AG09319 (cell line): ENCODE measurements at regions not wholly inside any gene's neighbourhood (a gene's known extent, or its start where the extent isn't known, plus 50 kb on each side); places are given as distances from the start of the nearest gene placed in this dataset.
"Not testable (repeated sequence)": the region's sequence is repeated elsewhere in the genome, so short reads cannot be mapped to it uniquely, and the experiment has no call there.

Experiments used
- DNase-seq: peaks from one replicate; pipeline ENCODE4 v3.0.0-alpha.2; 2010; ENCODE audit warnings: low read depth; ENCODE audit errors: extremely low read depth
- TF ChIP-seq, protein P1 (sequence below): IDR thresholded peaks from 2 replicates; pipeline ENCODE4 v1.5.1; 2011; ENCODE audit warnings: low read depth, mild to moderate bottlenecking, inconsistent platforms, low read length, moderate library complexity

DNA sequence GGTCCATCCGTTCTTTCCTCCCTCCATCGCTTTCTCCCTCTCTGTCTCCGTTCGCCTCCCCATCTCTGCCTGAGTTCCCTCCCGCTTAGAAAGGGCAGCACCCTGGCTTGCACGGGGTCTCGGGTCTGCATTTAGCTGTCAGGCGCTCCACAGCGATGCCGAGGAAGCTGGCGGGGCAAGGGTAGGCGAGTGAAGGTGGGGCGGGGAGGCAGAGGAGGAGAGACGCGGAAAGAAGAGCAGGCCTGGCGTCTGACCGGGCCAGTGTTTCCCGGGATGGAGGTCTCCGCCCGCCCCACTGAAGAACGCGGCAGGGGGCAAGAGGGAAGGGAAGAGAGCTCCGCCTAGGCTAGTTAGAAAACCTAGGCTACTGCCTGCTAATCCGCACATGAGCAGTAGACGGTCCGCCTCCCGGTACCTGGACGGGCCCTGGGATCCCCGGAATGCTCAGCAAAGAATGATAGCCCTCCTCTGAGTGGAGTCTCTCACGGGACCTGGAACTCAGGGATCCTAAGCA is 3922.5 kb upstream of the OR11H1 start:
- TF ChIP-seq, protein P1, sequence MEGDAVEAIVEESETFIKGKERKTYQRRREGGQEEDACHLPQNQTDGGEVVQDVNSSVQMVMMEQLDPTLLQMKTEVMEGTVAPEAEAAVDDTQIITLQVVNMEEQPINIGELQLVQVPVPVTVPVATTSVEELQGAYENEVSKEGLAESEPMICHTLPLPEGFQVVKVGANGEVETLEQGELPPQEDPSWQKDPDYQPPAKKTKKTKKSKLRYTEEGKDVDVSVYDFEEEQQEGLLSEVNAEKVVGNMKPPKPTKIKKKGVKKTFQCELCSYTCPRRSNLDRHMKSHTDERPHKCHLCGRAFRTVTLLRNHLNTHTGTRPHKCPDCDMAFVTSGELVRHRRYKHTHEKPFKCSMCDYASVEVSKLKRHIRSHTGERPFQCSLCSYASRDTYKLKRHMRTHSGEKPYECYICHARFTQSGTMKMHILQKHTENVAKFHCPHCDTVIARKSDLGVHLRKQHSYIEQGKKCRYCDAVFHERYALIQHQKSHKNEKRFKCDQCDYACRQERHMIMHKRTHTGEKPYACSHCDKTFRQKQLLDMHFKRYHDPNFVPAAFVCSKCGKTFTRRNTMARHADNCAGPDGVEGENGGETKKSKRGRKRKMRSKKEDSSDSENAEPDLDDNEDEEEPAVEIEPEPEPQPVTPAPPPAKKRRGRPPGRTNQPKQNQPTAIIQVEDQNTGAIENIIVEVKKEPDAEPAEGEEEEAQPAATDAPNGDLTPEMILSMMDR: no peak
- DNase-seq: no peak

DNA sequence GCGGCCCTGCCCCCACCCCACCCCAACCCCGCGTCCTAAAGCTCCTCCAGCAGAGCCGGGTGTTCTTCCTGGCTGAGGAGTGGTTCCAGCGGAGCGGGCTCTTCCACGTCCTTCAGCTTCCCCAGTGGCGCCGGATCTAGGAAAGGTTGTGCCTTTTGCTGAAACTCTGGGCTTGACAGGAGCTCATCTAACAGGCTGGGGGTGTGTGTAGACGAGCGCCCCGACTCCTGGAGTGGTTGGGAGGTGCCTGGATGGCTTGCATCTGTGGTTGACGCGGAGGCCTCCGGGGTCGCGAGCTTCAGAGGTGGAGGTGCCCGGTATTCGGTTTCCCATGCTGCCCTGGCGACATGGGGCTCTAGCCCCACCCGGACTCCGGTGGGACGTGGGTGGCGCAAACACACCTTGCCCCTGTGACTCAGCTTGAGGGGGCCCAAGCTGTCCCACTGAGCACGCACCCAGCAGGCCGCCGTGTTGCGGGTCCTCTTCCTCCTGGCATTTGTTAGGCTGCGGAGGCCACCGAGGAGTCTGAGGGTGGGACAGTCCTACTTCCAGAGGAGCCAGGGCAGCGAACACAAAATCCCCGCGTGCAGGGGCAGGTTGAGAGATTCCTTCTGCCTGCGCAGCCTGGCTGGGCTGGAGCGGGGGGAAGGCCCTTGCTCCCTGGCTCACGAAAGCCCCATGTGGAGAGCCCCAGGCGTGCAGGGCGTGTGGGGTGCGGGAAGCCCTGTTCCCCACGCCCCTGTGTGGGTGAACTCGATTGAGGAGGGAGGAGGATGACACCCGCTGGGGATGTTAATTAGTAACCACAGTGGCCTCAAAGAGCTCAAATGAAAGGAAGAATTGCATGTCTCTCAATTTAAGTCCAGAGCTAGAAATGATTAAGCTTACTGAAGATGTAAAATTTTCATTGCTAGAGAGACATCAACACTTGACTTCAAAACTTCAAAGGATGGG is 3921.7 kb upstream of the OR11H1 start:
- not testable (repeated sequence) for DNase-seq

DNA sequence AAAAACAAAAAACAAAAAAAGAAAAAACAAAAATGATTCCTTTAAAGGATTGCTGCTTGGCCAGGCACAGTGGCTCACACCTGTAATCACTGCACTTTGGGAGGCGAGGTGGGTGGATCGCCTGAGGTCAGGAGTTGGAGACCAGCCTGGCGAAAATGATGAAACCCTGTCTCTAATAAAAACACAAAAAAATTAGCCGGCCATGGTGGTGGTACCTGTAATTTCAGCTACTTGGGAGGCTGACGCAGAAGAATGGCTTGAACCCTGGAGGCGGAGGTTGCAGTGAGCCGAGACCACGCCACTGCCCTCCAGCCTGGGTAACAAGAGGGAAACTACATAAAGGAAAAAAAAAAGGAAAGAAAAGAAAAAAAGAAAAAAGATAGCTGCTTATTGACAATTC is 3920.8 kb upstream of the OR11H1 start:
- not testable (repeated sequence) for DNase-seq

DNA sequence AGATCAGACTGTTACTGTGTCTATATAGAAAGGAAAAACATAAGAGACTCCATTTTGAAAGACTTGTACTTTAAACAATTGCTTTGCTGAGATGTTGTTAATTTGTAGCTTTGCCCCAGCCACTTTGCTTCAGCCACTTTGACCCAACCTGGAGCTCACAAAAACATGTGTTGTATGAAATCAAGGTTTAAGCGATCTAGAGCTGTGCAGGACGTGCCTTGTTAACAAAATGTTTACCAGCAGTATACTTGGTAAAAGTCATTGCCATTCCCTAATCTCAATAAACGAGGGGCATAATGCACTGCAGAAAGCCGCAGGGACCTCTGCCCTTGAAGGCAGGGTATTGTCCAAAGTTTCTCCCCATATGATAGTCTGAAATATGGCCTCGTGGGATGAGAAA is 3919.5 kb upstream of the OR11H1 start:
- DNase-seq: not testable (repeated sequence)

DNA sequence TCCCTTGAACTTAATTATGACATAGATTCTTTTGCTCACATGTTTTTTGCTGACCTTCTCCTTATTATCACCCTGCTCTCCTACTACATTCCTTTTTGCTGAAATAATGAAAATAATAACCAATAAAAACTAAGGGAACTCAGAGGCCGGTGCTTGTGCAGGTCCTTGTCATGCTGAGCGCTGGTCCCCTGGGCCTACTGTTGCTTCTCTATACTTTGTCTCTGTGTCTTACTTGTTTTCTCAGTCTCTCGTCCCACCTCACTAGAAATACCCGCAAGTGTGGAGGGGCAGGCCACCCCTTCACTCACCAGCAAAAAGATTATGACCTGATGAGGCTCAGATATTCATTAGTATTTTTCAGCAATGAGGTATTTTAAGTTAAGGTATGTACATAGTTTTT is 3918.8 kb upstream of the OR11H1 start:
- DNase-seq: not testable (repeated sequence)

DNA sequence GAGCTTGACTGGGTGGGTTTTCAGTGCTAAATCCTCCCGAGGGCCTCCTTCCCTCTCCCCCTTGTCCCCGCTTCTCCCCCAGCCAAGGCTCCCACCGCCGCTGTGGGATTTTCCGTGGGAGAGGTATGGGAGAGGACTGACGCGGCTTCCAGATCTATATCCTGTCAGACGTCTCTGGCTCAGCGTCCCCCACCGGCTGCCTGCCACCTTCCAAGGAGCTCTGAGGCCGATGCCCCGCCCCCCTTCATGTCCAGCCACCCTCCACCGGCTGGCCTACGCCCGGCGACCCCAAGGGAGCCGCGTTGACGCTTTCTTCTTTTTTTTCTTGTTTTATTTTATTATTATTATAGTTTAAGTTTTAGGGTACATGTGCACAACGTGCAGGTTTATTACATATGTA is 3916.7 kb upstream of the OR11H1 start:
- DNase-seq: not testable (repeated sequence)

DNA sequence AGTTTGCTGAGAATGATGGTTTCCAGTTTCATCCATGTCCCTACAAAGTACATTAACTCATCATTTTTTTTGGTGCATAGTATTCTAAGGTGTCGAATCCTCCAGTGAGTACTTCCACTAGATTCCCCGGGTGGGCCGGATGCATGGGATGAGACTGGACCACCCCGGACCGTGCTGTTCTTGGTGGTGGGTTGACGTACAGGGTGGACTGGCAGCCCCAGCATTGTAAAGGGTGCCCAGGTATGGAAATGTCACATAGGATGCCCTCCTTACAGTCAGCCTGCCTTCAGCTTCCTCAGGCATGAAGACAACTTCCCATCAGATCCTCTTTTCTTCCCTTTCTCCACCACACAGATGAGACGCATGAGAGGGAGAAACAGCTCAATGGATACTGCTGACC is 3916.1 kb upstream of the OR11H1 start:
- DNase-seq: not testable (repeated sequence)

DNA sequence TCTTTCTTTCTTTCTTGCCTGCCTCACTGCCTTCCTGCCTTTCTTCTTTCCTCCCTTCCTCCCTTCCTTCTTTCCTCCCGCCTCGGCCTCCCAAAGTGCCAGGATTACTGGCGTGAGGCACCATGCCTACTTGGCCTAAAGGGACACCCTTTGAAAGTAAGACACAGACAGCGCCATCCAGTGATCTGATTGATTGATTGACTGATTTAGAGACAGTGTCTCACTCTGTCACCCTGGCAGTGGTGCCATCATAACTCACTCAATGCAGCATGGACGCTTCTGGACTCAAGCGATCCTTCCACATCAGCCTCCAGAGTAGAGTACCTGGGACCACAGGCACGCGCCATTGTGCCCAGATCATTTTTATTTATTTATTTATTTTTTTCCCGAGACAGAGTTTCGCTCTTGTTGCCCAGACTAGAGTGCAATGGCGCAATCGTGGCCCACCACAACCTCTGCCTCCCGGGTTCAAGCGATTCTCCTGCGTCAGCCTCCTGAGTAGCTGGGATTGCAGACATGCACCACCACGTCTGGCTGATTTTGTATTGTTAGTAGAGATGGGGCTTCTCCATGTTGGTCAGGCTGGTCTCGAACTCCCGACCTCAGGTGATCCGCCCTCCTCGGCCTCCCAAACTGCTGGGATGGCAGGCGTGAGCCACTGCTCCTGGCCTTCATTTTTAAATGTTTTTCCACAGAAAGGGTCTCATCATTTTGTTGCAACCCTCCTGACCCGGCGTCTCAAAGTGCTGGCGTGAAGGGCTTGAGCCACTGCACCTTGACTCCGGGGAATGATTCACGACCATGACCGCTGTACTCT is 3914.7 kb upstream of the OR11H1 start:
- not testable (repeated sequence) for DNase-seq

DNA sequence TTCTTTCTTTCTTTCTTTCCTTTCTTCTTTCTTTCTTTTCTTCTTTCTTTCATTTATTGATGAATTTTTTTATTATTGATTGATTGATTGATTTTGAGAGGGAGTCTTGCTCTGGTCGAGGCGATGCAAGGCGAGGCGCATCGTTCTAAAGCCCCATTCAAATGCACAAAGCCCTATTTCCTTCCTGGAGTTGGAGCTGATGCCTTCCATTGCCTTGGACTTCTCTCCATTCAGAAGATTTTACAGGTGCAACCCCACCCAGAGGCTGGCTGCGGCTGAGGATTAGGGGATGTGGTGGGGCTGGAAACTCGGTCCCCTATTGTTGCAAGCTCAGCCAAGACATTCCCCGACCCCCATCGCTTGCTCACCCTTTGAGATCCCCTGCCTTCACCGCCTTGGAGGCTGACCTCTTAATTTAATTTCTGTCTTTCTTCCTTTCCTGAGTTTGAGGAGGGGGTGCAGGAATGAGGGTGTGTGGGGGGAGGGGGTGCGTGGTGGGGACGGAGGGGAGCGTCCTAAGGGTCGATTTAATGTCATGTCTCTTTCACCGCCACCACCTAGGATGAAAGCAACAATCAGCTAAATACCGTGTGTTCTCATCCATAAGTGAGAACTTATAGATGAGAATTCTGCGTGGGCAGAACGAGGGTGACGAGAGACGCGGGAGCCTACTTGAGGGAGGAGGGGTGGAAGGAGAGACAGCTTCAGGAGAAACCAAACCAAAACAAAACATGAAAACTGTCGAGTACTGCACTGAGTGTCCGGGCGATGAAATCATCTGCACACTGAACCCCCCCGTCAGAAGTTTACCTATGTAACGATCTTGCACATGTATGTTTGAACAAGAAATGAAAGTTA is 3913.9 kb upstream of the OR11H1 start:
- DNase-seq: no peak

DNA sequence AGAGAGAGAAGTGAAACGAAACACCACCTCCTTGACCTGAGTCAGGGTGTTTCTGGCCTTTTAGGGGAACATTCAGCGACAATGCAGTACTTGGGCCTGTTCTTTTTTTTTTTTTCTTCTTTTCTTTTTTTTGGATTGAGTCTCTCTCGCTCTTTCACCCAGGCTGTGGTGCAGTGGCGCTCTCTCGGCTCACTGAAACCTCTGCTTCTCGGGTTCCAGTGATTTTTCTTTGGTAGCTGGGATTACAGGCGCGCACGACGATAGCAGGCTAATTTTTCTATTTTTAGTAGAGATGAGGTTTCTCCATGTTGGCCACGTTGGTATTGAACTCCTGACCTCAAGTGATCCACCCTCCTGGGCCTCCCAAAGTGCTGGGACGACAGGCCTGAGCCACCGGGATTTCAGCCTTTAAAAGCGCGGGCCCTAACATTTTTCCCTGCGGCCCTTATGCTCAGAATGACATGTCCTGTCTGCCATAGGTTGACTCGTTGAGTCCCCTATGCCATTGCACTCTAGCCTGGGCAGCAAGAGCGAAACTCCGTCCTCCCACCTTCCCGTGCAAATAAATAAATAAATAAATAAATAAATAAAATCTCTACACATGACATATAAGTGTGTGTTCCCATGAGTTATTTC is 3913.1 kb upstream of the OR11H1 start:
- not testable (repeated sequence) for DNase-seq

More for the DNA sequence above, 3913.9 kb upstream of the OR11H1 start:
- TF ChIP-seq, protein P1: no peak

DNA sequence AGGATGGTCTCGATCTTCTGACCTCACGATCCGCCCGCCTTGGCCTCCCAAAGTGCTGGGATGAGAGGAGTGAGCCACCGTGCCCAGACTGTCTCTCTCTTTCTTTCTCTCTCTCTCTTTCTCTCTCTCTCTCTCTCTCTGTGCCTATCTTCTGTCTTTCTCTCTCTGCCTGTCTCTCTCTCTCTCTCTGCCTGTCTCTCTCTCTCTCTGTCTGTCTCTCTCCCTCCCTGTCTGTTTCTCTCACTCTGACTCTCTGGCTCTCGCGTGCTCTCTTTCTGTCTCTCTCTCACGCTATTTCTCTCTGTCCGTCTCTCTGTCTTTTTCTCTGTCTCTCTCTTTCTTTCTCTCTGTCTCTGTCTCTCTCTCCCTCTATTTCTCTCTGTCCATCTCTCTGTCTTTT is 3911.2 kb upstream of the OR11H1 start:
- DNase-seq: no peak
- TF ChIP-seq, protein P1: no peak

DNA sequence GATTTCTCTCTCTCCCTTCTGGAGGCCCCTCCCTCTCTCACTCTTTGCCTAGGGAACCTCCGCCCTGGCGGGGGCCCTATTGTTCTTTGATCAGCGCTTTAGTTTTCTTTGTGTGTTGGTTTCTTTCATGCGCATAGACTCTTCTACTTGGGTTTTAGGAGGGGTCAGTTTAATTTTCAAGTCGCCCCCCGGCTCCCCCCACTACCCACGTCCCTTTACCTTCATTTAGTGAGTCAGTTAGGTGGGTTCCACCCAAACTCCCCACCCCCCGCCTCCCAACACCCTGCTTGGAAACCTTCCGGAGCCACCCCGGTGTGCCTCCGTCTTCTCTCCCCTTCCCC is 3909.7 kb upstream of the OR11H1 start:
- not testable (repeated sequence) for DNase-seq

DNA sequence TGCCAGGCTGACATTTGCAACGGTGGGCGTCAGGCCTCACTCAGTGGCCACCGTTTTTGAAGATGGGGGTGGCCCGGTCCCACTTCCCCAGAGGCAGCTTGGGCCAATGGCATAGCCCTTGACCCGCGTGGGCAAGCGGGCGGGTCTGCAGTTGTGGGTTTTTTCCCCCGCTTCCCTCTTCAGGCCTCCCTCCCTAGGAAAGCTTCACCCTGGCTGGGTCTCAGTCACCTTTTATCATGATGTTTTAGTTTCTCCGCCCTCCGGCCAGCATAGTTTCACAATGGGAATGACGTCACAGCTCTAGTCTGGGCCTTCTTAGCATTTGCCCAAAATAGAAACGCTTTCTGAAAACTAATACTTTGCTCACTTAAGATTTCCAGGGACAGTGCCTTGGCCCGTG is 3909.3 kb upstream of the OR11H1 start:
- not testable (repeated sequence) for DNase-seq

DNA sequence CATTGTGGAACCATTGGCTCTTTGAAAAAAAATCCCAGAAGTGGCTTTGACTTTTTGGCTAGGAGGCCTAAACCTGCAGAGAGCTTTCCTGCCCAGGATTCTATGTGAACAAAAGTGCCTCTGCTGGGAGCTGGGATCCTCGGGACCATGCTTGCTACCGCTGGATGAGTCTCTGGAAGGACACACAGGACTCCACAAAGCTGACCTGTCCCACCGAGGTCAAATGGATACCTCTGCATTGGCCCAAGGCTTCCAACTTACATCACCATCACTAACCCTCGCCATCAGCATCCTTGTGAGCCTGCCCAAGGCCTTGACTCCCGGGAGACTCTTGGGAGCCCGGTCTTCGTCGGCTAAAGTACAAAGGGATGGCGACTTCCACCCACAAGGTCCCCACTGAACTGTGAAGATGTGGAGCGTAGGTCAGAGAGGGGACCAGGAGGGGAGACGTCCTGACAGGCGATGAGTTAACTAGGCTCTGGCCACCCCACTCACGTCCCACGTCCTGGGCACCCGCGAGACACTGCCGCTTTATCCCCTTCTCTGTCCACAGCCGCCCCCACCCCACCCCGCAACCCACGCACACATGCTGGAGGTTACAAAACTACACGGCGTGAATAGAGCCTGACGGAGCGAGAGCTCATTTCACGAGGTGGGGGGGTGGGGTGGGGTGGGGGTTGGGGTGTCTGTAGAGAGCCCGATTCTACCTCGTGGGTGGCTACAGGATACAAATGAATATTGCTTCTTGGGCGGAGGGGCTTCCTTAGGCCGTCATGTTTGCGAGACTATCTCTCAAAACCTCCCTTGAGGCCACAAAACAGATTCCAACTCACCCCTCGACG is 3906.8 kb upstream of the OR11H1 start:
- not testable (repeated sequence) for DNase-seq
